GM23338 (cell line): ENCODE measurements at regions not wholly inside any gene's neighbourhood (a gene's known extent, or its start where the extent isn't known, plus 50 kb on each side); places are given as distances from the start of the nearest gene placed in this dataset.

Experiments used
- ATAC-seq: fragments of 200-7000 bp; cut with Tn5 transposase; 3 replicates; pipeline ENCODE4 v1.9.1; 2020
- DNase-seq: peaks from one replicate; pipeline ENCODE4 v3.0.0-alpha.2; 2015; ENCODE audit warnings: low spot score
- H2AFZ ChIP-seq: fragments of 200-600 bp; sonication (generic); 2 replicates; pipeline ENCODE4 v1.8.0; 2016; ENCODE audit warnings: antibody characterized with exemption, mild to moderate bottlenecking, moderate library complexity
- H3F3A ChIP-seq: fragments of 200-600 bp; sonication (generic); replicated peaks from 2 replicates; pipeline ENCODE4 v1.8.0; 2017; ENCODE audit warnings: antibody characterized with exemption, mixed run types, low read depth
- H3K27ac ChIP-seq: fragments of 200-600 bp; sonication (generic); 2 replicates; pipeline ENCODE4 v1.6.1; 2016; ENCODE audit warnings: low read depth
- H3K27me3 ChIP-seq: fragments of 200-600 bp; sonication (generic); 2 replicates; pipeline ENCODE4 v1.8.0; 2016; ENCODE audit warnings: mild to moderate bottlenecking, mixed run types, moderate library complexity; ENCODE audit not compliant: insufficient read depth
- H3K36me3 ChIP-seq: fragments of 200-600 bp; sonication (generic); 2 replicates; pipeline ENCODE4 v1.8.0; 2016; ENCODE audit warnings: mild to moderate bottlenecking; ENCODE audit not compliant: insufficient read depth
- H3K4me1 ChIP-seq: fragments of 200-600 bp; sonication (generic); 2 replicates; pipeline ENCODE4 v1.8.0; 2016; ENCODE audit warnings: mild to moderate bottlenecking, moderate library complexity; ENCODE audit not compliant: insufficient read depth
- H3K4me2 ChIP-seq: fragments of 200-600 bp; sonication (generic); 2 replicates; pipeline ENCODE4 v1.7.1; 2017; ENCODE audit warnings: mixed run types
- H3K4me3 ChIP-seq: fragments of 200-600 bp; sonication (generic); 2 replicates; pipeline ENCODE4 v1.6.1; 2016; ENCODE audit warnings: mixed run types
- H3K79me2 ChIP-seq: fragments of 200-600 bp; sonication (generic); replicated peaks from 2 replicates; pipeline ENCODE4 v1.8.0; 2017; ENCODE audit warnings: mild to moderate bottlenecking; ENCODE audit not compliant: insufficient read depth
- H3K9me2 ChIP-seq: fragments of 200-600 bp; sonication (generic); 2 replicates; pipeline ENCODE4 v1.8.0; 2017; ENCODE audit not compliant: insufficient read depth
- H4K20me1 ChIP-seq: fragments of 200-600 bp; sonication (generic); replicated peaks from 2 replicates; pipeline ENCODE4 v1.8.0; 2017; ENCODE audit warnings: mild to moderate bottlenecking; ENCODE audit not compliant: insufficient read depth
- H3K27ac Mint-ChIP-seq: 2 replicates; pipeline ENCODE4 v1.8.0; 2020; ENCODE audit warnings: inconsistent platforms, mild to moderate bottlenecking, moderate library complexity, mixed read lengths
- H3K27me3 Mint-ChIP-seq: 3 replicates; pipeline ENCODE4 v1.8.0; 2022; ENCODE audit warnings: low read depth, mild to moderate bottlenecking, moderate library complexity, mixed read lengths, inconsistent platforms; ENCODE audit not compliant: insufficient read depth, poor library complexity
- H3K36me3 Mint-ChIP-seq: 3 replicates; pipeline ENCODE4 v1.8.0; 2021; ENCODE audit warnings: low read depth, mild to moderate bottlenecking, inconsistent platforms, moderate library complexity, mixed read lengths
- H3K4me1 Mint-ChIP-seq: 3 replicates; pipeline ENCODE4 v1.8.0; 2020; ENCODE audit warnings: mild to moderate bottlenecking, inconsistent platforms, mixed read lengths
- H3K4me3 Mint-ChIP-seq: 3 replicates; pipeline ENCODE4 v1.8.0; 2021; ENCODE audit warnings: moderate library complexity, mild to moderate bottlenecking, inconsistent platforms, mixed read lengths
- H3K9me3 Mint-ChIP-seq: 3 replicates; pipeline ENCODE4 v1.8.0; 2020; ENCODE audit warnings: moderate library complexity, mild to moderate bottlenecking, inconsistent platforms, mixed read lengths
- CREB1 ChIP-seq: fragments of 250-450 bp; sonication (Bioruptor Pico); IDR thresholded peaks from 2 replicates; pipeline ENCODE4 v1.5.0; 2020; ENCODE audit warnings: low read depth, mild to moderate bottlenecking, moderate library complexity
- CTCF ChIP-seq, 2 experiments: fragments of 200-600 bp in 1 of 2; sonication (generic) in 1 of 2; conservative IDR thresholded peaks; 2 replicates each; pipeline versions ENCODE4 v1.5.1 to v1.6.1; 2016 to 2017; ENCODE audit warnings: antibody characterized with exemption in 2 of 2, low read depth in 2 of 2, mild to moderate bottlenecking in 2 of 2, moderate library complexity in 1 of 2
- ETS1 ChIP-seq: IDR thresholded peaks from 2 replicates; pipeline ENCODE4 v1.6.1; 2016; ENCODE audit warnings: antibody characterized with exemption
- EZH2 ChIP-seq: fragments of 200-600 bp; sonication (generic); IDR thresholded peaks from one replicate; pipeline ENCODE4 v1.8.0; 2017; ENCODE audit warnings: antibody characterized with exemption, mild to moderate bottlenecking, low read depth; ENCODE audit not compliant: unreplicated experiment
- EZH2phosphoT487 ChIP-seq: fragments of 200-600 bp; sonication (generic); IDR thresholded peaks from one replicate; pipeline ENCODE4 v1.8.1; 2018; ENCODE audit warnings: antibody characterized with exemption; ENCODE audit not compliant: unreplicated experiment
- JUNB ChIP-seq: IDR thresholded peaks from one replicate; pipeline ENCODE4 v1.6.1; 2016; ENCODE audit warnings: antibody characterized with exemption; ENCODE audit not compliant: unreplicated experiment
- NANOG ChIP-seq: IDR thresholded peaks from 2 replicates; pipeline ENCODE4 v1.6.1; 2016; ENCODE audit warnings: antibody characterized with exemption, borderline replicate concordance
- POLR2AphosphoS5 ChIP-seq: IDR thresholded peaks from 2 replicates; pipeline ENCODE4 v1.6.1; 2016; ENCODE audit warnings: antibody characterized with exemption, low read depth
- STAT1 ChIP-seq: IDR thresholded peaks from one replicate; pipeline ENCODE4 v1.6.1; 2016; ENCODE audit warnings: antibody characterized with exemption; ENCODE audit not compliant: unreplicated experiment
- ZNF114 ChIP-seq: fragments of 250-450 bp; sonication (Bioruptor Pico); IDR thresholded peaks from 2 replicates; pipeline ENCODE4 v1.5.0; 2020; ENCODE audit warnings: mild to moderate bottlenecking, moderate library complexity
- ZNF331 ChIP-seq: fragments of 250-450 bp; sonication (Bioruptor Pico); IDR thresholded peaks from 2 replicates; pipeline ENCODE4 v1.5.0; 2020; ENCODE audit warnings: low read depth, mild to moderate bottlenecking, moderate library complexity
- ZNF462 ChIP-seq: fragments of 250-450 bp; sonication (Bioruptor Pico); IDR thresholded peaks from 2 replicates; pipeline ENCODE4 v1.5.0; 2020; ENCODE audit warnings: mild to moderate bottlenecking, moderate library complexity
- TF ChIP-seq, protein P1 (sequence below): IDR thresholded peaks from one replicate; pipeline ENCODE4 v1.6.1; 2018; ENCODE audit warnings: antibody characterized with exemption; ENCODE audit not compliant: unreplicated experiment

- Histone ChIP-seq H3F3A (no peaks in the 10 kb centered on the region), H3K4me1 (0 out of 2 replicates have a peak, but pooled peaks cover 3% of the 10 kb centered on the region), H3K79me2 (no peaks in the 10 kb centered on the region), H3K27me3 (no peaks in the 10 kb centered on the region), H3K27ac (no peak overlapping the region), H2AFZ (no peak overlapping the region), H3K4me2 (no peak overlapping the region), H4K20me1 (no peaks in the 10 kb centered on the region), H3K9me2 (no peaks in the 10 kb centered on the region), H3K4me3 (no peak overlapping the region), H3K36me3 (no peaks in the 10 kb centered on the region)
- ATAC-seq (no peak), DNase-seq (no peak)
- no peaks in the 10 kb centered on the region for H3K36me3 Mint-ChIP-seq
- H3K9me3 Mint-ChIP-seq = no peaks in the 10 kb centered on the region
- H3K27me3 Mint-ChIP-seq = peaks cover 2% of the 10 kb centered on the region
- TF ChIP-seq POLR2AphosphoS5 = no peak
- TF ChIP-seq JUNB = no peak
- no peak for TF ChIP-seq EZH2
- no peak for TF ChIP-seq NANOG
- TF ChIP-seq CREB1 (CRISPR knock-in tag) = no peak
- TF ChIP-seq ZNF331 (CRISPR knock-in tag) = no peak
- TF ChIP-seq ZNF114 (CRISPR knock-in tag) = no peak
- TF ChIP-seq ZNF462 (CRISPR knock-in tag) = no peak
- TF ChIP-seq ETS1 = no peak
- no peak for TF ChIP-seq CTCF (conservative IDR thresholded peaks at IDR 0.05; ENCODE audit: low read depth in 2 of 2)
- no peak for TF ChIP-seq STAT1
- no peak for TF ChIP-seq EZH2phosphoT487
- TF ChIP-seq, protein P1, sequence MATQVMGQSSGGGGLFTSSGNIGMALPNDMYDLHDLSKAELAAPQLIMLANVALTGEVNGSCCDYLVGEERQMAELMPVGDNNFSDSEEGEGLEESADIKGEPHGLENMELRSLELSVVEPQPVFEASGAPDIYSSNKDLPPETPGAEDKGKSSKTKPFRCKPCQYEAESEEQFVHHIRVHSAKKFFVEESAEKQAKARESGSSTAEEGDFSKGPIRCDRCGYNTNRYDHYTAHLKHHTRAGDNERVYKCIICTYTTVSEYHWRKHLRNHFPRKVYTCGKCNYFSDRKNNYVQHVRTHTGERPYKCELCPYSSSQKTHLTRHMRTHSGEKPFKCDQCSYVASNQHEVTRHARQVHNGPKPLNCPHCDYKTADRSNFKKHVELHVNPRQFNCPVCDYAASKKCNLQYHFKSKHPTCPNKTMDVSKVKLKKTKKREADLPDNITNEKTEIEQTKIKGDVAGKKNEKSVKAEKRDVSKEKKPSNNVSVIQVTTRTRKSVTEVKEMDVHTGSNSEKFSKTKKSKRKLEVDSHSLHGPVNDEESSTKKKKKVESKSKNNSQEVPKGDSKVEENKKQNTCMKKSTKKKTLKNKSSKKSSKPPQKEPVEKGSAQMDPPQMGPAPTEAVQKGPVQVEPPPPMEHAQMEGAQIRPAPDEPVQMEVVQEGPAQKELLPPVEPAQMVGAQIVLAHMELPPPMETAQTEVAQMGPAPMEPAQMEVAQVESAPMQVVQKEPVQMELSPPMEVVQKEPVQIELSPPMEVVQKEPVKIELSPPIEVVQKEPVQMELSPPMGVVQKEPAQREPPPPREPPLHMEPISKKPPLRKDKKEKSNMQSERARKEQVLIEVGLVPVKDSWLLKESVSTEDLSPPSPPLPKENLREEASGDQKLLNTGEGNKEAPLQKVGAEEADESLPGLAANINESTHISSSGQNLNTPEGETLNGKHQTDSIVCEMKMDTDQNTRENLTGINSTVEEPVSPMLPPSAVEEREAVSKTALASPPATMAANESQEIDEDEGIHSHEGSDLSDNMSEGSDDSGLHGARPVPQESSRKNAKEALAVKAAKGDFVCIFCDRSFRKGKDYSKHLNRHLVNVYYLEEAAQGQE = no peak
- H3K4me1 Mint-ChIP-seq = peaks cover 12% of the 10 kb centered on the region; the same call in 2 of the 3 replicates
- H3K4me3 Mint-ChIP-seq = no peak overlapping the region
- H3K27ac Mint-ChIP-seq = no peak overlapping the region
These were observed 68.7 kb upstream of the ENPP6 start for GRCh38 chr4:184286358-184286757.
